GM12865 (cell line): ENCODE measurements at regions not wholly inside any gene's neighbourhood (a gene's known extent, or its start where the extent isn't known, plus 50 kb on each side); places are given as distances from the start of the nearest gene placed in this dataset.
A peak's percentile ranks its signal among the peaks of the same experiment; 100 is the strongest.
"Not testable (repeated sequence)": the region's sequence is repeated elsewhere in the genome, so short reads cannot be mapped to it uniquely, and the experiment has no call there.

ENCODE experiments used
- DNase-seq: peaks from one replicate; pipeline ENCODE4 v3.0.0; 2010; ENCODE audit warnings: low read depth
- H3K4me3 ChIP-seq: 2 replicates; pipeline ENCODE4 v1.5.1; 2011; ENCODE audit warnings: mild to moderate bottlenecking, low read depth, low read length, control low read depth
- TF ChIP-seq, protein P1 (sequence below): IDR thresholded peaks from 2 replicates; pipeline ENCODE4 v1.5.1; 2011; ENCODE audit warnings: low read length, control low read depth, low read depth, inconsistent platforms; ENCODE audit not compliant: insufficient read depth; ENCODE audit errors: missing control alignments

DNA sequence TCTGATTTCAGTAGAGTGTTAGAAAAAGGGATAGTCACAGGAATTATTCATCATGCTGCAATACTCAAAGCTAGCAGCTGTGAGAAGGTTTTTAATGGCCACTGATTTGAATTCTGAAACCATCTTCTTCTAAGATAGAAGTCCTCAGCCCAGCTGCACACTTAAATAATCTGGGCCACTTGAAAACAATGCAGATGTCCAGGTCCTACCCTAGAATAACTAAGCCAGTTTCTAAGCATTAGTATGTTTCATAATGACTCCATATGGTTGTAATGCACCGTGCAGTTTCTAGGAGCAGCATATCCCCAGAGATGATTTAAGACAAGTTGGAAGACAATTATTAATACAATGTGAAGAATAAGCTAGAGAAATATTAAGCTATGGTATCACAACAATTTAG lies 159.9 kb upstream of the FBXL17 start:
- TF ChIP-seq, protein P1, sequence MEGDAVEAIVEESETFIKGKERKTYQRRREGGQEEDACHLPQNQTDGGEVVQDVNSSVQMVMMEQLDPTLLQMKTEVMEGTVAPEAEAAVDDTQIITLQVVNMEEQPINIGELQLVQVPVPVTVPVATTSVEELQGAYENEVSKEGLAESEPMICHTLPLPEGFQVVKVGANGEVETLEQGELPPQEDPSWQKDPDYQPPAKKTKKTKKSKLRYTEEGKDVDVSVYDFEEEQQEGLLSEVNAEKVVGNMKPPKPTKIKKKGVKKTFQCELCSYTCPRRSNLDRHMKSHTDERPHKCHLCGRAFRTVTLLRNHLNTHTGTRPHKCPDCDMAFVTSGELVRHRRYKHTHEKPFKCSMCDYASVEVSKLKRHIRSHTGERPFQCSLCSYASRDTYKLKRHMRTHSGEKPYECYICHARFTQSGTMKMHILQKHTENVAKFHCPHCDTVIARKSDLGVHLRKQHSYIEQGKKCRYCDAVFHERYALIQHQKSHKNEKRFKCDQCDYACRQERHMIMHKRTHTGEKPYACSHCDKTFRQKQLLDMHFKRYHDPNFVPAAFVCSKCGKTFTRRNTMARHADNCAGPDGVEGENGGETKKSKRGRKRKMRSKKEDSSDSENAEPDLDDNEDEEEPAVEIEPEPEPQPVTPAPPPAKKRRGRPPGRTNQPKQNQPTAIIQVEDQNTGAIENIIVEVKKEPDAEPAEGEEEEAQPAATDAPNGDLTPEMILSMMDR: no peak
- peak overlapping the region; percentile 24 for H3K4me3 ChIP-seq
- DNase-seq: peak; percentile 81

DNA sequence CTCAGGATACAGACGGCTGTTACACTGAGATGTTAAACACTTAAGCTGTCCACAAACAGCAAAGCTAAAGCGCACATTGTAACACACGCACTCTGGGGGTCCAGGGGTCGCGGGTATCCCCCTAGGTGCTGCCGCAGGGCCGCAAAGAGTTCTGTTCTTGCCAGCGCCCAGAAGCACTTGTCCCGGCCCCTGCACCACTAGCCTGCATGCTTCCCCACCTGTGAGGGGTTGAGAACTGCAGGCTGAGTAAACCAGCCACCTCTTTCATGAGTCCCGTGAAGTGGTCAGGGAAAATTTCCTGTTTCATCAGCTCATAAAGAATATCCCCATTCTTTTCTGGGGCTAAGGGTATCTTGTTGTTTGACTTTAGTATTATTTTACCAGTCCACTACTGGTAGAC lies 154.4 kb upstream of the FBXL17 start:
- H3K4me3 ChIP-seq: no peak overlapping the region
- DNase-seq: no peak
- TF ChIP-seq, protein P1: no peak

DNA sequence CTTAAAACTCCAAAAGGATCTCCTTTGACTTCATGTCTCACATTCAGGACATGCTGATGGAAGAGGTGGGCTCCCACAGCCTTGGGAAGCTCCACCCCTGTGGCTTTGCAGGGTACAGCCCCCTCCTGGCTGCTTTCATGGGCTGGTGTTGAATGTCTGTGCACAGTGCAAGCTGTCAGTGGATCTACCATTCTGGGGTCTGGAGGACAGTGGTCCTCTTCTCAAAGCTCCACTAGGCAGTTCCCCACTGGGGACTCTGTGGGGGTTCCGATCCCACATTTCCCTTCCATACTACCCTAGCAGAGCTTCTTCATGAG lies 150.2 kb upstream of the FBXL17 start:
- DNase-seq, H3K4me3 ChIP-seq: not testable (repeated sequence)

DNA sequence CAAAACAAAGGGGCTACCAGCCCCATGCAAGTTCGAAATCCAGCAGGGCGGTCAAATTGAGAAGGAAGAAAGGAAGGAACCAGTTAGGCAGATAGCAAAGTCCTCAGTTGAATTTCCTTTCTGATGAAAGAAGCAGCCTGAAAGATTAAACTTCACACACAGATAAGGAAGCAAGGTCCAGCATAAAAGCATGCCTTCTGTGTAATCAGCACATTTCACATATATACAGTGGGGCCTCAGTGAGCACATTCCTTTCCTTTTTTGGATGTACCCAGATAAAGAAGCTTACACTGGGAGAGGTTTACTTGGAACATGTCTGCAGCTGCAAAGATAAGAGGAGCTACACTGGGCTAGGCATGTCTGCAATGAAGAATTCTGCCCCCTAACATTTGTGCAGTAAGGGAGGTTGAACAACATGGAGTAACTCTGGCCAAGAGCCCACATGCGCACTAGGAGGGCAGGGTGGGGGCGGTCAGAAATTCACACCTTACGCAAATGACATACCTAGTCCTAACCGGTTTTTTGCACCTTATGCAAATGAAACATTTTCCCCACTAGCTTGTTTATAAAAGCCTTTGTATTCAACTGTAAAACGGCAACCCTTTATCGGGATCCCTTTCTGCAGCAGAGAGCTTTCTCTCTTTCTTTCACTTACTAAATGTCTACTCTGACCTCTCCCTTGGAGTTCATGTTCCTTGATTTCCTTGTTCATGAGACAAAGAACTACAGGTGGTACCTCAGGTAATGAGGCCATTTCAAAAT lies 149.7 kb upstream of the FBXL17 start:
- no peak for DNase-seq

DNA sequence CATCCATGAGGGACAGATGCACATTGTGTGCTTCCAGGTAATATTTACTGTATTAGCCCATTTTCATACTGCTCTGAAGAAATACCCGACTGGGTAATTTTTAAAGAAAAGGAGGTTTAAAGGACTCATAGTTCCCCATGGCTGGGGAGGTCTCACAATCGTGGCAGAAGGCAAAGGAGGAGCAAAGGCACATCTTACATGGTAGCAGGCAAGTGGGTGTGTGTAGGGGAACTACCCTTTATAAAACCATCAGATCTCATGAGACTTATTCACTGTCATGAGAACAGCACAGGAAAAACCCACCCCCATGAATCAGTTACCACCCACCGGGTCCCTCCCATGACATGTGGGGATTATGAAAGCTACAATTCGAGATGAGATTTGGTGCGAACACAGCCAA lies 148.8 kb upstream of the FBXL17 start:
- H3K4me3 ChIP-seq: no peak overlapping the region
- TF ChIP-seq, protein P1: no peak
- DNase-seq: no peak

More for the DNA sequence above, 149.7 kb upstream of the FBXL17 start:
- no peak overlapping the region for H3K4me3 ChIP-seq
- TF ChIP-seq, protein P1: no peak

DNA sequence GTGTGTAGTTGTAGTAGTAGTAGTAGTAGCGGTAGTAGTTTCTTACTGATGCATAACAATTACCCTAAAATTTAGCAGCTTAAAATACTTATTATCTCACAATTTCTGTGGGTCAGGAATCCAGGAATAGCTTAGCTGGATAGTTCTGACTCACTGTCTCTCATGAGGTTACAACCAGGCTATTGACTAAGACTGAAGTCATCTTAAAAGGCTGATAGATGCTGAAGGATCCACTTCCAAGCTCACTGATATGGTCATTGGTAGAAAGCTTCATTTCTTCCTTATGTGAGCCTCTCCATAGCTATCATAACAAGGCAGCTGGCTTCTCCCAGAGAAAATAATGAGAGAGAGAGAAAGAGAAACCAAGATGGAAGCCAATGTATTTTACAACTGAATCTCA lies 147.5 kb upstream of the FBXL17 start:
- no peak for DNase-seq
- TF ChIP-seq, protein P1: no peak
- no peak overlapping the region for H3K4me3 ChIP-seq

DNA sequence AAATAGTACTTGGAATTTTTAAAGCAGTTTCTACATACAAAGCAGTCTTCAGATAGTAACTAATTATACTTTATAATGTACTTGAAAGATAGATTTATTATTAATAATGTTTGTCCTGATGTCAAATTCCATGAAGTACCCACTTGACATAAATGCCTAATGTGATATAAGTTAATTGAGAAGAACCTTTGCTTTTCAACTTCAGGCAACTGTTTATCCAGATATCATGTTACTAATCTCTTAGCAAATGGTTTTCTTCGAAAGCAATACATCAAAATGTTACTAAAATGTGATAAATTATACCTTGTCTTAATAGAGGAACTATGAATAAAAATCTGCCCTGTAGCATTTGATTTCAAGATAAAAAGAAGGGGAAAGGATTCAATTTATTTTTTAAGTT lies 146.8 kb upstream of the FBXL17 start:
- TF ChIP-seq, protein P1: no peak
- H3K4me3 ChIP-seq: no peak overlapping the region
- no peak for DNase-seq
